ENCODE measurements at regions not wholly inside any gene's neighbourhood (a gene's known extent, or its start where the extent isn't known, plus 50 kb on each side); places are given as distances from the start of the nearest gene placed in this dataset.
"Not testable (repeated sequence)": the region's sequence is repeated elsewhere in the genome, so short reads cannot be mapped to it uniquely, and the experiment has no call there.

- DNase-seq: no peak
Observed at GRCh38 chr5:19143935-19144334, 844.1 kb downstream of the CDH18 start.

- DNase-seq: no peak
Observed at GRCh38 chr5:19169426-19169825, 818.6 kb downstream of the CDH18 start.

GRCh38 chr5:19172926-19173470 lies 815.0 kb downstream of the CDH18 start:
- no peak for DNase-seq

- DNase-seq: no peak
Observed at GRCh38 chr5:19175776-19176570, 812.0 kb downstream of the CDH18 start.

- DNase-seq: no peak
Observed at GRCh38 chr5:19179571-19179970, 808.4 kb downstream of the CDH18 start.

DNA sequence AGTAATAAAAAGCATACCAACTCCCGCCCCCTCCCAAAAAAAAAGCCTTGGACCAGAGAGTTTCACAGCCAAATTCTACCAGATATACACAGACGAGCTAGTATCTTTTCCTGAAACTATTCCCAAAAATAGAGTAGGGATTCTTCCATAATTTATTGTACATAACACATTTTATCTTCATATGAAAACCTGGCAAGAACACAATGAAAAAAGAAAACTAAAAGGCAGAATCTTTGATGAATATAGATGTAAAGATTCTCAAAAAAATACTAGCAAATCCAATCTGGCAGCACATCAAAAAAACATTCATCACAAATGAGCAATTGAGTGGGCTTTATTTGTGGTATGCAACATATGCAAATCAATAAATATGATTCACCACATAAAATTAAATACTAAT lies 798.8 kb downstream of the CDH18 start:
- no peak for DNase-seq

DNA sequence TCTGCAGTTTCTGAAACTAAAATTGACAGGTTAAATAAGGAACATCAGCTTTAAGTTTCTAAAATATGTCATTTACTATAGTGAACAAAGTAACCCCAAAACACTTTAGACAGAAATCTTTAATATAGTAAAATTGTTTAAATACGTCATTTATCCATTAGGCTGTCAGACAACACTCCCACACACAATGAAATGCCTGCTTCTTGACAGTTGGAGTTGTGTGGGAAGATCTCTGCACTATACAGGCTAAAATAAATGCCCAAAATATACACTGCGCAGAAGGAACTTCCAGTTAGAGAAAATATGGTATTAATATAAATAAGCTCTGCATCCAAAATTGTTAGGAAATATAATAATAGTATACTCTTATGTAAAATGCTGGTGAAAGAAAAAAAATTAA lies 794.4 kb downstream of the CDH18 start:
- DNase-seq: no peak

GRCh38 chr5:19196631-19197030 lies 791.4 kb downstream of the CDH18 start:
- no peak for DNase-seq

GRCh38 chr5:19200251-19200650 lies 787.7 kb downstream of the CDH18 start:
- no peak for DNase-seq

DNA sequence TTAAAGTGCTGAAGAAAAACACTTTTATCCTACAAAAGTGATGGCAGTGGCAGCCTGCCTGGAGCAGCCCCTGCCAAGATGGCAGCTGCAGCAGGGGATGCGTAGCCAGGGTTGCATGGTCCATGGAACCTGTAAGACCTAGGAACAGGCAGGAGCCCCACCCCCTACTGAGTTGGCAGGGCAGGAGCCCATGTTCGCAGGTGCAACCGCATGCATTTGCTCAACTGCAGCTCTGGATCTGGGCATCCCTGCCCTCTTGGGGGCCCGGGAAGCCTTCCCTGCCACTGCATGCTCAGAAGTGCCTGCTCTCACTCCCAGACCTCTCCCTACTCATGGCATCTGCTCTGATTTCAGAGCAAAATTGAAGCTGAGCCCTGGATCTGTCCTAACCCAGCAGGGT lies 779.6 kb downstream of the CDH18 start:
- DNase-seq: no peak

- no peak for DNase-seq
Observed at GRCh38 chr5:19210886-19211285, 777.1 kb downstream of the CDH18 start.

DNA sequence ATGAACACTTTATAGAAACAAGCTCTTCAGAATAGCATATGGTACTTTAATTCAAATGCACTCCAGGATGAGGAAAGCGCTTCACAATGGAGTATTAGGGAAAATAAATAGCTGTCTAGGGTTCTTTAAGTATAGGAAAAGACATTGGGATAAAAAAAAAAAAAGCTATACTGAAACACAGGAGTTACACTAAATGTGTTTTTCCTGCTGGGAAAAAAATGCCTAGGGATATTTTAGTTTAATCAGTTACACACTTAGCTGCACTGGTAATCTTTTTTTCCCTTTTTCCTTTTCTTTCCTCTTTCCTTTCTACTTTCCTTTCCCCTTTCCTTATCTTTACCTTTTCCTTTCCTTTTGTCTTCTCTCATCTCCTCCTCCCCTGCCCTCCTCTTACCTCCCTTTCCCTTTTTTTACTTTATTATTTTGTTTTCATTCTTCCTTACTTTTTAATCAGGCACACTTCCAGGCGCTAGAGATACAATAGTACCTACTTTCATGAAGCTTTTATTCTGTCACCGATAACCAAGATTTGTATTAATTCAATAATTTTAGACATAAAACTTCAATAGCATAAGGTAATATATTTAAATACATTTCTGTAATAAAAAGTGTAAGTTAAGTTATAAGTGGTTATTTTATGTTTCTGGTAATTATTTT lies 758.7 kb downstream of the CDH18 start:
- DNase-seq: no peak

- DNase-seq: no peak
Observed at GRCh38 chr5:19233573-19233972, 754.4 kb downstream of the CDH18 start.

DNA sequence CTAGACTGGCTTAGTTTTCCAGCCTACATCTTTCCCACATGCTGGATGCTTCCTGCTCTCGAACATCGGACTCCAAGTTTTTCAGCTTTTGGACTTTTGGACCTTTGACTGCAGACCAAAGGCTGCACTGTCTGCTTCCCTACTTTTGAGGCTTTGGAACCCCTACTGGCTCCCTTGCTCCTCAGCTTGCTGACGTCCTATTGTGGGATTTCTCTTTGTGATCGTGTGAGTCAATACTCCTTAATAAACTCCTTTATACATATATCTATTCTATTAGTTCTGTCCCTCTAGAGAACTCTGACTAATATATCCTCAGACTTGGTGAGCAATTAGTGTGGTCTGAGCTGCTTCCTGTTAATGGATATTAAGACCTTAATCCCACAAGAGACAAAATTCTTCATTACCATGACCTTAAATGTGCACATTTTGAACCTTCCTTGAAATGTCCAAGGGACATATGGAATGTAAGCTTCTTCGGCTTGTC lies 752.9 kb downstream of the CDH18 start:
- DNase-seq: no peak

DNA sequence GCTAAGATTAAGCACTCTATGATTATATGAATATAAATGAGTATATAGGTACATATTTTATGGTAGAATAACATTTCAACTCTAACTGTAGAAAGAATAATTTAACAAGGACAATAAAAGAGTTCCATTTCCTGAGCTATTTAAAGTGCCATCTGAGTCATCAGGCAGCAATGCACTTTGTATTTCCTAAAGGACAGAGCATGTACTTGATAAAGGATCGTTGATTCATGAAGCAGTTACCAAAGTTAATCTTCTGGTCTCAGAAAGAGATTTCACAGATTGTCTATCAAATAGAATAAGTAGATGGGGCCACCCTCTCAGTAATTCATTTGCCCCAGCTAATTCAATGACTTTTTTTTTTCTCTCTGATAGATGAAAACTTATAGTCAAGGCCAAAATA lies 747.8 kb downstream of the CDH18 start:
- DNase-seq: no peak

- no peak for DNase-seq
Observed at GRCh38 chr5:19241690-19242089, 746.3 kb downstream of the CDH18 start.

DNA sequence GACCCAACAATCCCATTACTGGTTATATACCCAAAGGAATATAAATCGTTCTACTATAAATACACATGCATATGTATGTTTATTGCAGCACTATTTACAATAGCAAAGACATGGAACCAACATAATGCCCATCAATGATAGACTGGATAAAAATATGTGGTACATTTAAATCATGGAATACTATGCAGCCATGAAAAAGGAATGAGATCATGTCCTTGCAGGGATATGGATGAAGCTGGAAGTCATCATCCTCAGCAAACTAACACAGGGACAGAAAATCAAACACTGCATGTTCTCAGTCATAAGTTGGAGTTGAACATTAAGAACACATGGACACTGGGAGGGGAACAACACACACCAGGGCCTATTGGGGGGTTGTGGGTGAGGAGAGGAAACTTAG lies 741.8 kb downstream of the CDH18 start:
- not testable (repeated sequence) for DNase-seq

DNA sequence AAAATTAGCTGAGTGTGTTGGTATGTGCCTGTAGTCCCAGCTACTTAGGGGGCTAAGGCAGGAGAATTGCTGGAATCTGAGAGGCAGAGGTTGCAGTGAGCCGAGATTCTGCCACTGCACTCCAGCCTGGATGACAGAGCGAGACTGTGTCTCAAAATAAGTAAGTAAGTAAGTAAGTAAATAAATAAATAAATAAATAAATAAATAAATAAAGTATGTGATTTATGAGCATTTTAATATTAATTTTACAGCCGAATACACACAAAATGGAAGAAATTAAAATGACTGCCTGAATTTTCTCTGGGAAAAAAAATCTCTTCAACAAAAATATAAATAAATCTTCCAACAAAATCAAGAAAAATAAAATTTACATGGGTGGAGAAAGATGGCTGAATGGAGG lies 740.7 kb downstream of the CDH18 start:
- DNase-seq: no peak

DNA sequence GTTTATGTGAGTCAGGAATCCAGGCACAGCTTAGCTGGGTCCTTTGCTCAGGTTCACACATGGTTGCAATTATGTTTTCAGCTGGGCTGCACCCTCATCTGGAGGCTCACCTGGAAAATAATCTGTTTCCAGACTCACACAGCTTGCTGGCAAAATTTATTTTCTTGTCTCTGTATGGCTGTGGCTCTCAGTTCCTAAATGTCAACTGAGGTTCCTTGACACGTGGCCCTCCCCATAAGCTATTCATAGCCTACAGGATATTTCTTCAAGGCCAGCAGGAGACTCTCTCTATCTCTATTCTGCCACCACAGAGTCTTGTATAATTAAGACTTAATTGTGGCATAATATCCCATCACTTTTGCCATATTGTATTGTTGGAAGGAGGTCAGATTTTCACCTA lies 732.0 kb downstream of the CDH18 start:
- DNase-seq: no peak

- no peak for DNase-seq
Observed at GRCh38 chr5:19258686-19259085, 729.3 kb downstream of the CDH18 start.

GRCh38 chr5:19261879-19262278 lies 726.1 kb downstream of the CDH18 start:
- DNase-seq: no peak

GRCh38 chr5:19264821-19265220 lies 723.2 kb downstream of the CDH18 start:
- DNase-seq: no peak

- DNase-seq: no peak
Observed at GRCh38 chr5:19266791-19267190, 721.2 kb downstream of the CDH18 start.

GRCh38 chr5:19270153-19270552 lies 717.8 kb downstream of the CDH18 start:
- no peak for DNase-seq
